PC-9 (cell line): ENCODE measurements at regions not wholly inside any gene's neighbourhood (a gene's known extent, or its start where the extent isn't known, plus 50 kb on each side); places are given as distances from the start of the nearest gene placed in this dataset.

Source experiments
- CTCF ChIP-seq: fragments of 200-600 bp; sonication (generic); conservative IDR thresholded peaks from 2 replicates; pipeline ENCODE4 v1.6.1; 2017; ENCODE audit warnings: mixed run types, antibody characterized with exemption, mild to moderate bottlenecking, moderate library complexity
- EZH2 ChIP-seq: fragments of 200-600 bp; sonication (generic); IDR thresholded peaks from 2 replicates; pipeline ENCODE4 v1.8.0; 2017; ENCODE audit warnings: antibody characterized with exemption, low read depth

- TF ChIP-seq EZH2 = no peak
- no peak for TF ChIP-seq CTCF
Observed at GRCh38 chr17:36752096-36752888, 150.9 kb downstream of the MRM1 start.
